IMR-90 (cell line): ENCODE measurements at regions not wholly inside any gene's neighbourhood (a gene's known extent, or its start where the extent isn't known, plus 50 kb on each side); places are given as distances from the start of the nearest gene placed in this dataset.

Source experiments
- ATAC-seq: fragments of 200-7000 bp; cut with Tn5 transposase; 2 replicates; pipeline ENCODE4 v1.9.1; 2020; ENCODE audit warnings: low read depth, mild to moderate bottlenecking, moderate library complexity
- BruUV-seq: library from RNA; stranded (reverse); fragments of 400-500 nt; replicated peaks from 2 replicates; lab custom pipeline; 2021; lab: Mats Ljungman, UMichigan
- CTCF ChIA-PET: fragments of 300-600 bp; formaldehyde crosslinking; extraction: SDS; loops from one replicate; lab custom pipeline; 2021; ENCODE audit warnings: antibody characterized with exemption; lab: Yijun Ruan, JAX
- POLR2A ChIA-PET: fragments of 300-600 bp; sonication (Branson Sonifier 250); formaldehyde crosslinking; loops from one replicate; lab custom pipeline; 2022; ENCODE audit warnings: antibody characterized with exemption; ENCODE audit not compliant: unreplicated experiment; lab: Charles Lee
- DNase-seq: peaks from one replicate; pipeline ENCODE4 v3.0.0; 2013
- H2AFZ ChIP-seq: replicated peaks from 2 replicates; pipeline ENCODE3; 2013; ENCODE audit warnings: low read length, mild to moderate bottlenecking; ENCODE audit not compliant: poor library complexity
- H2AK5ac ChIP-seq: 2 replicates; pipeline ENCODE4 v1.6.1; 2013; ENCODE audit warnings: low read depth, low read length, inconsistent platforms
- H2AK9ac ChIP-seq: replicated peaks from 2 replicates; pipeline ENCODE3; 2013; ENCODE audit warnings: mild to moderate bottlenecking, low read depth, low read length, moderate library complexity; ENCODE audit not compliant: poor library complexity
- H2BK120ac ChIP-seq: 2 replicates; pipeline ENCODE4 v1.6.1; 2013; ENCODE audit warnings: low read depth, low read length, inconsistent platforms
- H2BK15ac ChIP-seq: 3 replicates; pipeline ENCODE4 v1.6.1; 2013; ENCODE audit warnings: low read depth, low read length, inconsistent platforms
- H2BK20ac ChIP-seq: 2 replicates; pipeline ENCODE4 v1.6.1; 2013; ENCODE audit warnings: low read depth, mild to moderate bottlenecking, inconsistent platforms, low read length, moderate library complexity
- H2BK5ac ChIP-seq: 2 replicates; pipeline ENCODE4 v1.6.1; 2013; ENCODE audit warnings: mild to moderate bottlenecking, low read depth, low read length, inconsistent platforms; ENCODE audit not compliant: poor library complexity, severe bottlenecking
- H3K14ac ChIP-seq: replicated peaks from 2 replicates; pipeline ENCODE4 v1.6.1; 2013; ENCODE audit warnings: low read depth, low read length, inconsistent platforms
- H3K18ac ChIP-seq: 2 replicates; pipeline ENCODE4 v1.6.1; 2013; ENCODE audit warnings: low read depth, low read length, control low read depth
- H3K23ac ChIP-seq: 2 replicates; pipeline ENCODE4 v1.6.1; 2013; ENCODE audit warnings: low read depth, low read length, inconsistent platforms
- H3K27ac ChIP-seq: 2 replicates; pipeline ENCODE4 v1.5.1; 2013; ENCODE audit warnings: mild to moderate bottlenecking, control low read depth, low read length; ENCODE audit not compliant: insufficient read depth
- H3K27me3 ChIP-seq: 2 replicates; pipeline ENCODE4 v1.6.1; 2013; ENCODE audit warnings: low read length; ENCODE audit not compliant: control insufficient read depth, insufficient read depth
- H3K36me3 ChIP-seq: 2 replicates; pipeline ENCODE4 v1.6.1; 2013; ENCODE audit warnings: low read length, mixed read lengths; ENCODE audit not compliant: control insufficient read depth, insufficient read depth
- H3K4ac ChIP-seq: 2 replicates; pipeline ENCODE4 v1.6.1; 2013; ENCODE audit warnings: low read depth, low read length, inconsistent platforms
- H3K4me1 ChIP-seq: 2 replicates; pipeline ENCODE4 v1.6.1; 2013; ENCODE audit warnings: low read length, mixed read lengths; ENCODE audit not compliant: control insufficient read depth, insufficient read depth
- H3K4me2 ChIP-seq: 2 replicates; pipeline ENCODE4 v1.6.1; 2013; ENCODE audit warnings: low read depth, mild to moderate bottlenecking, control low read depth, low read length, moderate library complexity
- H3K4me3 ChIP-seq: 2 replicates; pipeline ENCODE4 v1.5.1; 2013; ENCODE audit warnings: low read depth, mild to moderate bottlenecking, control low read depth, low read length, moderate library complexity; ENCODE audit not compliant: insufficient read depth
- H3K56ac ChIP-seq: 2 replicates; pipeline ENCODE4 v1.6.1; 2013; ENCODE audit warnings: low read length, inconsistent platforms; ENCODE audit not compliant: insufficient read depth; ENCODE audit errors: extremely low read depth
- H3K79me1 ChIP-seq, 2 experiments: 2 replicates each; pipeline ENCODE4 v1.6.1; 2013; ENCODE audit warnings: low read length in 2 of 2, inconsistent platforms in 1 of 2, low read depth in 1 of 2
- H3K9ac ChIP-seq: 2 replicates; pipeline ENCODE4 v1.6.1; 2013; ENCODE audit warnings: low read depth, low read length, control low read depth
- H3K9me1 ChIP-seq: 2 replicates; pipeline ENCODE4 v1.6.1; 2013; ENCODE audit warnings: low read length, inconsistent platforms; ENCODE audit not compliant: insufficient read depth
- H3K9me3 ChIP-seq: 2 replicates; pipeline ENCODE4 v1.6.1; 2013; ENCODE audit warnings: low read length; ENCODE audit not compliant: control insufficient read depth, insufficient read depth
- H4K20me1 ChIP-seq: 2 replicates; pipeline ENCODE4 v1.6.1; 2013; ENCODE audit warnings: low read length, inconsistent platforms; ENCODE audit not compliant: insufficient read depth
- H4K5ac ChIP-seq: 2 replicates; pipeline ENCODE4 v1.6.1; 2013; ENCODE audit warnings: mild to moderate bottlenecking, low read depth, low read length, control low read depth
- H4K8ac ChIP-seq, 2 experiments: 2 replicates each; pipeline ENCODE4 v1.6.1; 2013; ENCODE audit warnings: low read depth in 2 of 2, low read length in 2 of 2, control low read depth in 1 of 2, inconsistent platforms in 1 of 2
- H4K91ac ChIP-seq: 2 replicates; pipeline ENCODE4 v1.6.1; 2013; ENCODE audit warnings: low read depth, low read length, inconsistent platforms; ENCODE audit not compliant: insufficient read depth
- CEBPB ChIP-seq: IDR thresholded peaks from 2 replicates; pipeline ENCODE4 v1.6.1; 2012; ENCODE audit warnings: low read depth, low read length, improper control_type of control experiment
- CHD1 ChIP-seq: IDR thresholded peaks from 2 replicates; pipeline ENCODE4 v1.6.1; 2012; ENCODE audit warnings: low read depth, low read length, improper control_type of control experiment
- ELK1 ChIP-seq: fragments of 150-350 bp; IDR thresholded peaks from 2 replicates; pipeline ENCODE4 v1.6.1; 2016; ENCODE audit warnings: low read depth, mild to moderate bottlenecking, low read length, moderate library complexity, borderline replicate concordance
- FOS ChIP-seq: fragments of 150-350 bp; IDR thresholded peaks from 2 replicates; pipeline ENCODE4 v1.6.1; 2016; ENCODE audit warnings: low read depth, low read length
- MXI1 ChIP-seq: IDR thresholded peaks from 2 replicates; pipeline ENCODE4 v1.6.1; 2012; ENCODE audit warnings: low read depth, mild to moderate bottlenecking, low read length, moderate library complexity, borderline replicate concordance
- NFE2L2 ChIP-seq: fragments of 150-350 bp; IDR thresholded peaks from 2 replicates; pipeline ENCODE4 v1.6.1; 2016; ENCODE audit warnings: low read depth, mild to moderate bottlenecking, low read length
- RCOR1 ChIP-seq: IDR thresholded peaks from 2 replicates; pipeline ENCODE4 v1.6.1; 2012; ENCODE audit warnings: mild to moderate bottlenecking, low read length, improper control_type of control experiment; ENCODE audit not compliant: insufficient replicate concordance
- RFX5 ChIP-seq: IDR thresholded peaks from 2 replicates; pipeline ENCODE4 v1.8.0; 2012; ENCODE audit warnings: low read depth, mild to moderate bottlenecking, low read length, moderate library complexity
- SMC3 ChIP-seq: fragments of 150-350 bp; IDR thresholded peaks from 2 replicates; pipeline ENCODE4 v1.6.1; 2016; ENCODE audit warnings: low read depth, mild to moderate bottlenecking, antibody characterized with exemption, low read length, moderate library complexity
- USF2 ChIP-seq: fragments of 150-350 bp; IDR thresholded peaks from 2 replicates; pipeline ENCODE4 v1.6.1; 2017; ENCODE audit warnings: mild to moderate bottlenecking, antibody characterized with exemption, low read length, low read depth
- WGBS, 2 experiments: methylation state at CpG; one replicate each; pipeline versions ENCODE4 v1.1.5 to v1.1.7; 2013; ENCODE audit warnings: missing lambda C conversion rate in 2 of 2; ENCODE audit not compliant: insufficient read length in 1 of 2; ENCODE audit errors: extremely low coverage in 2 of 2; 5-methylcytosine and 5-hydroxymethylcytosine counted together
- dilution Hi-C: fragments of 300-500 bp; cut with HindIII; formaldehyde crosslinking; loops from one replicate; pipeline ENCODE4 v1.14.3; 2018; ENCODE audit warnings: low sequenced_read_pairs; ENCODE audit not compliant: unreplicated experiment
- in situ Hi-C: fragments of 300-500 bp; cut with MboI; formaldehyde crosslinking; loops from 3 replicates; pipeline ENCODE4 v1.14.3; 2019; ENCODE audit warnings: low sequenced_read_pairs, inconsistent platforms, mixed read lengths
- intact Hi-C: fragments of 100-400 bp; cut with micrococcal nuclease; formaldehyde crosslinking; loops from 2 replicates; pipeline ENCODE4 v1.10.0; 2022
- TF ChIP-seq, protein P1 (sequence below): conservative IDR thresholded peaks from 2 replicates; pipeline ENCODE4 v1.5.1; 2012; ENCODE audit warnings: mild to moderate bottlenecking, low read depth, low read length, improper control_type of control experiment

GRCh38 chr5:117533792-117534191, 959.2 kb upstream of the SEMA6A start:
- BruUV-seq = no TSS peak
- Histone ChIP-seq H4K5ac (no peak overlapping the region), H2BK120ac (no peak overlapping the region), H3K27ac (no peak overlapping the region), H2BK5ac (no peak overlapping the region), H3K9ac (no peak overlapping the region), H3K18ac (no peak overlapping the region), H2BK20ac (no peak overlapping the region), H4K20me1 (no peaks in the 10 kb centered on the region), H3K14ac (no peak overlapping the region), H3K9me3 (no peaks in the 10 kb centered on the region), H3K23ac (no peak overlapping the region), H4K8ac (no peak overlapping the region), H4K91ac (no peak overlapping the region), H2BK15ac (no peak overlapping the region), H3K27me3 (no peaks in the 10 kb centered on the region), H3K56ac (no peak overlapping the region), H3K9me1 (no peaks in the 10 kb centered on the region), H3K4me1 (no peaks in the 10 kb centered on the region), H2AK5ac (no peak overlapping the region), H3K4ac (no peak overlapping the region), H3K4me3 (no peak overlapping the region), H3K36me3 (no peaks in the 10 kb centered on the region), H2AFZ (no peak overlapping the region), H2AK9ac (no peak overlapping the region), H3K4me2 (no peak overlapping the region), H3K79me1 (no peaks in the 10 kb centered on the region)
- CTCF ChIA-PET = no interaction called here
- POLR2A ChIA-PET = interaction anchor here (0.6 kb wide), 1 partner anchor 495 kb away, joined by 3 read pairs; no protein-coding TSS in a partner anchor
- WGBS, 2 experiments = no CpG with 5 or more reads among the region's 2 CpGs
- in situ Hi-C loops (no loop called here), intact Hi-C loops (no loop called here), dilution Hi-C loops (no loop called here)
- ATAC-seq = no peak
- TF ChIP-seq NFE2L2 = no peak
- TF ChIP-seq SMC3 = no peak
- TF ChIP-seq CEBPB = no peak
- no peak for TF ChIP-seq CHD1
- no peak for TF ChIP-seq RCOR1
- no peak for TF ChIP-seq MXI1
- TF ChIP-seq, protein P1, sequence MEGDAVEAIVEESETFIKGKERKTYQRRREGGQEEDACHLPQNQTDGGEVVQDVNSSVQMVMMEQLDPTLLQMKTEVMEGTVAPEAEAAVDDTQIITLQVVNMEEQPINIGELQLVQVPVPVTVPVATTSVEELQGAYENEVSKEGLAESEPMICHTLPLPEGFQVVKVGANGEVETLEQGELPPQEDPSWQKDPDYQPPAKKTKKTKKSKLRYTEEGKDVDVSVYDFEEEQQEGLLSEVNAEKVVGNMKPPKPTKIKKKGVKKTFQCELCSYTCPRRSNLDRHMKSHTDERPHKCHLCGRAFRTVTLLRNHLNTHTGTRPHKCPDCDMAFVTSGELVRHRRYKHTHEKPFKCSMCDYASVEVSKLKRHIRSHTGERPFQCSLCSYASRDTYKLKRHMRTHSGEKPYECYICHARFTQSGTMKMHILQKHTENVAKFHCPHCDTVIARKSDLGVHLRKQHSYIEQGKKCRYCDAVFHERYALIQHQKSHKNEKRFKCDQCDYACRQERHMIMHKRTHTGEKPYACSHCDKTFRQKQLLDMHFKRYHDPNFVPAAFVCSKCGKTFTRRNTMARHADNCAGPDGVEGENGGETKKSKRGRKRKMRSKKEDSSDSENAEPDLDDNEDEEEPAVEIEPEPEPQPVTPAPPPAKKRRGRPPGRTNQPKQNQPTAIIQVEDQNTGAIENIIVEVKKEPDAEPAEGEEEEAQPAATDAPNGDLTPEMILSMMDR = no peak
- TF ChIP-seq USF2 = no peak
- TF ChIP-seq ELK1 = no peak
- no peak for TF ChIP-seq RFX5
- no peak for TF ChIP-seq FOS
- no peak for DNase-seq
